CD4-positive, alpha-beta memory T cell (primary cell): ENCODE measurements at regions not wholly inside any gene's neighbourhood (a gene's known extent, or its start where the extent isn't known, plus 50 kb on each side); places are given as distances from the start of the nearest gene placed in this dataset.

Experiments
- CTCF ChIA-PET: fragments of 350-600 bp; sonication (Branson Sonifier 250); formaldehyde crosslinking; loops from one replicate; lab custom pipeline; 2021; ENCODE audit warnings: inconsistent platforms; ENCODE audit not compliant: partially characterized antibody; lab: Charles Lee
- POLR2A ChIA-PET: fragments of 350-600 bp; sonication (Branson Sonifier 250); formaldehyde crosslinking; loops from one replicate; lab custom pipeline; 2021; ENCODE audit not compliant: partially characterized antibody; lab: Charles Lee
- DNase-seq, 5 donors: peaks; one replicate each; pipeline versions ENCODE4 v3.0.0 to v3.0.0-alpha.2; 2020 to 2022; ENCODE audit warnings: mixed read lengths in 1 of 5
- H3K27ac ChIP-seq: one replicate; pipeline ENCODE4 v1.7.0; 2013; ENCODE audit warnings: low read depth, low read length
- H3K27me3 ChIP-seq: 2 replicates; pipeline ENCODE4 v1.7.0; 2013; ENCODE audit warnings: mild to moderate bottlenecking, low read length, moderate library complexity; ENCODE audit not compliant: insufficient read depth
- H3K36me3 ChIP-seq: 2 replicates; pipeline ENCODE4 v1.7.0; 2013; ENCODE audit warnings: mild to moderate bottlenecking, low read length, moderate library complexity; ENCODE audit not compliant: insufficient read depth
- H3K4me1 ChIP-seq: 2 replicates; pipeline ENCODE4 v1.7.0; 2013; ENCODE audit warnings: mild to moderate bottlenecking, low read length, moderate library complexity; ENCODE audit not compliant: insufficient read depth
- H3K4me3 ChIP-seq, 2 donors: one replicate each; pipeline ENCODE4 v1.7.0; 2013; ENCODE audit warnings: low read length in 2 of 2, mild to moderate bottlenecking in 1 of 2
- H3K9me3 ChIP-seq, 2 donors: one replicate each; pipeline ENCODE4 v1.7.0; 2013; ENCODE audit warnings: low read length in 2 of 2, control low read depth in 1 of 2; ENCODE audit not compliant: control insufficient read depth in 1 of 2
- H3K27ac Mint-ChIP-seq, 7 donors: one replicate each; pipeline ENCODE4 v1.8.0; 2020 to 2021; ENCODE audit warnings: mixed read lengths in 7 of 7, mild to moderate bottlenecking in 6 of 7, inconsistent platforms in 3 of 7, moderate library complexity in 3 of 7
- H3K27me3 Mint-ChIP-seq, 2 donors: one replicate each; pipeline ENCODE4 v1.8.0; 2020 to 2021; ENCODE audit warnings: mixed read lengths in 2 of 2
- H3K36me3 Mint-ChIP-seq, 2 donors: one replicate each; pipeline ENCODE4 v1.8.0; 2020 to 2021; ENCODE audit warnings: mixed read lengths in 2 of 2, inconsistent platforms in 1 of 2, mild to moderate bottlenecking in 1 of 2
- H3K4me1 Mint-ChIP-seq, 4 donors: one replicate each; pipeline ENCODE4 v1.8.0; 2020 to 2021; ENCODE audit warnings: mixed read lengths in 4 of 4, mild to moderate bottlenecking in 1 of 4
- H3K4me3 Mint-ChIP-seq, 8 donors: one replicate each; pipeline ENCODE4 v1.8.0; 2020 to 2021; ENCODE audit warnings: mixed read lengths in 8 of 8, mild to moderate bottlenecking in 7 of 8, moderate library complexity in 6 of 8, inconsistent platforms in 3 of 8
- H3K9me3 Mint-ChIP-seq, 8 donors: one replicate each; pipeline ENCODE4 v1.8.0; 2020 to 2021; ENCODE audit warnings: mixed read lengths in 8 of 8, mild to moderate bottlenecking in 5 of 8, inconsistent platforms in 3 of 8, moderate library complexity in 1 of 8
- intact Hi-C: fragments of 100-400 bp; cut with micrococcal nuclease; formaldehyde crosslinking; loops from one replicate; pipeline ENCODE4 v1.15.1; 2023

- Histone ChIP-seq H3K27ac (no peak overlapping the region), H3K27me3 (no peaks in the 10 kb centered on the region), H3K4me1 (no peaks in the 10 kb centered on the region), H3K9me3 (no peaks in the 10 kb centered on the region), H3K36me3 (no peaks in the 10 kb centered on the region), H3K4me3 (no peak overlapping the region)
- Mint-ChIP-seq H3K9me3 (peaks cover 0 to 7% (median 0%) of the 10 kb centered on the region in 8 donors), H3K27me3 (peaks cover 3% of the 10 kb centered on the region in 2 donors), H3K4me3 (no peak overlapping the region), H3K4me1 (no peaks in the 10 kb centered on the region), H3K27ac (no peak overlapping the region), H3K36me3 (no peaks in the 10 kb centered on the region)
- intact Hi-C loops: no loop called here
- DNase-seq: no peak
- CTCF ChIA-PET: no interaction called here
- POLR2A ChIA-PET: no interaction called here
Measured at GRCh38 chr4:17152941-17153540, 254.6 kb upstream of the LDB2 start.

GRCh38 chr4:17142232-17142711, 243.8 kb upstream of the LDB2 start:
- H3K36me3 Mint-ChIP-seq: no peaks in the 10 kb centered on the region
- DNase-seq: no peak
- intact Hi-C loops: no loop called here
- Histone ChIP-seq H3K9me3 (no peaks in the 10 kb centered on the region), H3K4me3 (no peak overlapping the region), H3K27ac (no peak overlapping the region), H3K36me3 (no peaks in the 10 kb centered on the region), H3K4me1 (no peaks in the 10 kb centered on the region), H3K27me3 (no peaks in the 10 kb centered on the region)
- CTCF ChIA-PET: no interaction called here
- POLR2A ChIA-PET: no interaction called here
- H3K4me1 Mint-ChIP-seq: peaks cover 0 to 1% (median 0%) of the 10 kb centered on the region in 4 donors
- H3K27ac Mint-ChIP-seq: no peak overlapping the region
- H3K27me3 Mint-ChIP-seq: peaks cover 0 to 2% of the 10 kb centered on the region in 2 donors
- no peak overlapping the region for H3K4me3 Mint-ChIP-seq
- peaks cover 6 to 34% (median 22%) of the 10 kb centered on the region in 8 donors for H3K9me3 Mint-ChIP-seq

- Histone ChIP-seq H3K27ac (no peak overlapping the region), H3K9me3 (no peaks in the 10 kb centered on the region), H3K36me3 (no peaks in the 10 kb centered on the region), H3K27me3 (no peaks in the 10 kb centered on the region), H3K4me3 (no peak overlapping the region), H3K4me1 (no peaks in the 10 kb centered on the region)
- Mint-ChIP-seq H3K4me1 (peaks cover 0 to 1% (median 0%) of the 10 kb centered on the region in 4 donors), H3K27ac (no peak overlapping the region), H3K27me3 (peaks cover 0 to 2% of the 10 kb centered on the region in 2 donors), H3K9me3 (peaks cover 9 to 39% (median 27%) of the 10 kb centered on the region in 8 donors), H3K4me3 (no peak overlapping the region), H3K36me3 (no peaks in the 10 kb centered on the region)
- POLR2A ChIA-PET: no interaction called here
- CTCF ChIA-PET: no interaction called here
- intact Hi-C loops: no loop called here
- DNase-seq: no peak
Measured at GRCh38 chr4:17138847-17139246, 240.4 kb upstream of the LDB2 start.

- no peaks in the 10 kb centered on the region for H3K4me1 ChIP-seq
- H3K9me3 ChIP-seq: no peaks in the 10 kb centered on the region
- POLR2A ChIA-PET: no interaction called here
- H3K36me3 Mint-ChIP-seq: no peaks in the 10 kb centered on the region
- peaks cover 2 to 5% of the 10 kb centered on the region in 2 donors for H3K27me3 Mint-ChIP-seq
- H3K27ac Mint-ChIP-seq: no peak overlapping the region
- peaks cover 3 to 23% (median 16%) of the 10 kb centered on the region in 8 donors for H3K9me3 Mint-ChIP-seq
- no peaks in the 10 kb centered on the region for H3K27me3 ChIP-seq
- no peak overlapping the region for H3K4me3 ChIP-seq
- CTCF ChIA-PET: no interaction called here
- H3K4me1 Mint-ChIP-seq: peaks cover 0 to 3% (median 0%) of the 10 kb centered on the region in 4 donors
- no peak for DNase-seq
- intact Hi-C loops: no loop called here
- H3K4me3 Mint-ChIP-seq: no peak overlapping the region
- H3K36me3 ChIP-seq: no peaks in the 10 kb centered on the region
- H3K27ac ChIP-seq: no peak overlapping the region
Measured at GRCh38 chr4:17134565-17134964, 236.1 kb upstream of the LDB2 start.

- no peak overlapping the region for H3K27ac Mint-ChIP-seq
- CTCF ChIA-PET: no interaction called here
- POLR2A ChIA-PET: no interaction called here
- intact Hi-C loops: no loop called here
- H3K9me3 Mint-ChIP-seq: peaks cover 3 to 19% (median 11%) of the 10 kb centered on the region in 8 donors
- H3K27me3 Mint-ChIP-seq: peaks cover 2 to 5% of the 10 kb centered on the region in 2 donors
- H3K36me3 Mint-ChIP-seq: no peaks in the 10 kb centered on the region
- DNase-seq: no peak
- H3K4me3 Mint-ChIP-seq: no peak overlapping the region
- Histone ChIP-seq H3K27me3 (no peaks in the 10 kb centered on the region), H3K36me3 (no peaks in the 10 kb centered on the region), H3K9me3 (no peaks in the 10 kb centered on the region), H3K4me3 (no peak overlapping the region), H3K4me1 (no peaks in the 10 kb centered on the region), H3K27ac (no peak overlapping the region)
- H3K4me1 Mint-ChIP-seq: peaks cover 0 to 3% (median 0%) of the 10 kb centered on the region in 4 donors
Measured at GRCh38 chr4:17134100-17134499, 235.7 kb upstream of the LDB2 start.

GRCh38 chr4:17132226-17132625, 233.8 kb upstream of the LDB2 start:
- no peaks in the 10 kb centered on the region for H3K27me3 ChIP-seq
- POLR2A ChIA-PET: no interaction called here
- H3K27ac Mint-ChIP-seq: no peak overlapping the region
- peaks cover 0 to 7% (median 5%) of the 10 kb centered on the region in 8 donors for H3K9me3 Mint-ChIP-seq
- no peaks in the 10 kb centered on the region for H3K36me3 ChIP-seq
- H3K4me3 ChIP-seq: no peak overlapping the region
- peaks cover 2 to 5% of the 10 kb centered on the region in 2 donors for H3K27me3 Mint-ChIP-seq
- H3K36me3 Mint-ChIP-seq: no peaks in the 10 kb centered on the region
- intact Hi-C loops: no loop called here
- no peak for DNase-seq
- H3K4me1 ChIP-seq: no peaks in the 10 kb centered on the region
- peaks cover 0 to 3% (median 0%) of the 10 kb centered on the region in 4 donors for H3K4me1 Mint-ChIP-seq
- H3K9me3 ChIP-seq: no peaks in the 10 kb centered on the region
- H3K4me3 Mint-ChIP-seq: no peak overlapping the region
- no peak overlapping the region for H3K27ac ChIP-seq
- CTCF ChIA-PET: no interaction called here

GRCh38 chr4:17128268-17128667, 229.8 kb upstream of the LDB2 start:
- Histone ChIP-seq H3K4me1 (no peaks in the 10 kb centered on the region), H3K27ac (no peak overlapping the region), H3K36me3 (no peaks in the 10 kb centered on the region), H3K27me3 (no peaks in the 10 kb centered on the region), H3K4me3 (no peak overlapping the region), H3K9me3 (no peaks in the 10 kb centered on the region)
- Mint-ChIP-seq H3K27ac (no peak overlapping the region), H3K27me3 (peaks cover 0 to 3% of the 10 kb centered on the region in 2 donors), H3K9me3 (peaks cover 0 to 4% (median 0%) of the 10 kb centered on the region in 8 donors), H3K4me3 (no peak overlapping the region), H3K36me3 (no peaks in the 10 kb centered on the region), H3K4me1 (peaks cover 0 to 3% (median 0%) of the 10 kb centered on the region in 4 donors)
- CTCF ChIA-PET: no interaction called here
- DNase-seq: no peak
- intact Hi-C loops: no loop called here
- POLR2A ChIA-PET: no interaction called here
